HCT116 (cell line): ENCODE measurements at regions not wholly inside any gene's neighbourhood (a gene's known extent, or its start where the extent isn't known, plus 50 kb on each side); places are given as distances from the start of the nearest gene placed in this dataset.

ENCODE experiments used
- ATAC-seq: fragments of 200-7000 bp; cut with Tn5 transposase; 2 replicates; pipeline ENCODE4 v1.9.1; 2020; ENCODE audit warnings: mild to moderate bottlenecking, moderate library complexity
- BruUV-seq: library from RNA; stranded (reverse); fragments of 400-500 nt; replicated peaks from 2 replicates; lab custom pipeline; 2021; lab: Mats Ljungman, UMichigan
- CTCF ChIA-PET: fragments of 300-600 bp; sonication (Branson Sonifier 250); formaldehyde crosslinking; loops from one replicate; lab custom pipeline; 2021; ENCODE audit warnings: antibody characterized with exemption; lab: Charles Lee
- POLR2A ChIA-PET: fragments of 300-600, 350-600 bp; sonication (Branson Sonifier 250); formaldehyde crosslinking; loops from one replicate; lab custom pipeline; 2021; ENCODE audit warnings: antibody characterized with exemption; lab: Charles Lee
- RAD21 ChIA-PET, 2 experiments: fragments of 300-600 bp; sonication (Branson Sonifier 250); formaldehyde crosslinking; loops; one replicate each; lab custom pipeline; 2023; ENCODE audit warnings: low total read pairs in 2 of 2; ENCODE audit not compliant: uncharacterized antibody in 2 of 2, unreplicated experiment in 2 of 2, low non-redundant PET in 1 of 2; lab: Charles Lee
- DNase-seq: peaks from one replicate; pipeline ENCODE4 v3.0.0-alpha.2; 2010; ENCODE audit warnings: low read depth, low spot score
- H2AFZ ChIP-seq: fragments of 200-600 bp; shearing (Covaris generic), sonication (generic); 2 replicates; pipeline ENCODE4 v1.6.1; 2017; ENCODE audit warnings: low read depth, mixed run types, mixed read lengths, antibody characterized with exemption, low read length; ENCODE audit not compliant: poor library complexity, severe bottlenecking
- H3K27ac ChIP-seq: 2 replicates; pipeline ENCODE4 v1.5.1; 2012; ENCODE audit warnings: low read depth, low read length
- H3K27me3 ChIP-seq: fragments of 200-600 bp; sonication (generic); 2 replicates; pipeline ENCODE4 v1.6.1; 2016; ENCODE audit warnings: mixed run types, low read length, mixed read lengths; ENCODE audit not compliant: insufficient read depth
- H3K36me3 ChIP-seq, 2 experiments: fragments of 200-500 bp in 1 of 2; fragments of 200-600 bp in 1 of 2; sonication (Bioruptor generic) in 1 of 2; sonication (generic) in 1 of 2; 2 replicates each; pipeline versions ENCODE4 v1.5.1 to v1.6.1; 2014 to 2016; ENCODE audit warnings: low read length in 2 of 2, inconsistent platforms in 1 of 2, mixed read lengths in 1 of 2, mixed run types in 1 of 2; ENCODE audit not compliant: insufficient read depth in 2 of 2, control insufficient read depth in 1 of 2
- H3K4me1 ChIP-seq, 2 experiments: fragments of 200-600 bp in 1 of 2; sonication (generic) in 1 of 2; 2 replicates each; pipeline versions ENCODE4 v1.5.1 to v1.6.1; 2012 to 2017; ENCODE audit warnings: low read length in 2 of 2, inconsistent platforms in 1 of 2, mild to moderate bottlenecking in 1 of 2, mixed read lengths in 1 of 2, mixed run types in 1 of 2, moderate library complexity in 1 of 2; ENCODE audit not compliant: insufficient read depth in 2 of 2, control insufficient read depth in 1 of 2
- H3K4me2 ChIP-seq: fragments of 200-600 bp; sonication (generic); 2 replicates; pipeline ENCODE4 v1.6.1; 2017; ENCODE audit warnings: mixed run types, low read length, mixed read lengths
- H3K4me3 ChIP-seq, 2 experiments: fragments of 200-600 bp in 1 of 2; sonication (generic) in 1 of 2; replicated peaks in 1 of 2; 2 replicates each; pipeline ENCODE4 v1.5.1; 2011 to 2016; ENCODE audit warnings: low read length in 2 of 2, control low read depth in 1 of 2, low read depth in 1 of 2, mild to moderate bottlenecking in 1 of 2, mixed read lengths in 1 of 2, mixed run types in 1 of 2
- H3K79me2 ChIP-seq: fragments of 200-600 bp; sonication (generic); 2 replicates; pipeline ENCODE4 v1.6.1; 2017; ENCODE audit warnings: mild to moderate bottlenecking, mixed run types, low read length, moderate library complexity, mixed read lengths; ENCODE audit not compliant: insufficient read depth
- H3K9ac ChIP-seq: fragments of 200-600 bp; sonication (generic); 2 replicates; pipeline ENCODE4 v1.6.1; 2016; ENCODE audit warnings: low read length, mixed read lengths
- H3K9me2 ChIP-seq: fragments of 200-600 bp; sonication (generic), shearing (Covaris generic); 2 replicates; pipeline ENCODE4 v1.6.1; 2017; ENCODE audit warnings: mixed run types, mild to moderate bottlenecking, moderate library complexity; ENCODE audit not compliant: insufficient read depth
- H3K9me3 ChIP-seq, 2 experiments: fragments of 200-500 bp in 1 of 2; fragments of 200-600 bp in 1 of 2; sonication (Bioruptor generic) in 1 of 2; sonication (generic) in 1 of 2; 2 replicates each; pipeline ENCODE4 v1.6.1; 2014 to 2017; ENCODE audit warnings: low read length in 2 of 2, mixed read lengths in 2 of 2, inconsistent platforms in 1 of 2, low read depth in 1 of 2, mild to moderate bottlenecking in 1 of 2, mixed run types in 1 of 2, moderate library complexity in 1 of 2; ENCODE audit not compliant: control insufficient read depth in 1 of 2, insufficient read depth in 1 of 2
- H4K20me1 ChIP-seq: fragments of 200-600 bp; sonication (generic), shearing (Covaris generic); 2 replicates; pipeline ENCODE4 v1.6.1; 2017; ENCODE audit warnings: mixed run types, mild to moderate bottlenecking, moderate library complexity; ENCODE audit not compliant: insufficient read depth
- ATF3 ChIP-seq: IDR thresholded peaks from 2 replicates; pipeline ENCODE4 v1.6.1; 2012
- CBX3 ChIP-seq: IDR thresholded peaks from 2 replicates; pipeline ENCODE4 v1.6.1; 2012; ENCODE audit warnings: low read depth
- ELF1 ChIP-seq: IDR thresholded peaks from 2 replicates; pipeline ENCODE4 v1.6.1; 2012; ENCODE audit warnings: low read depth, borderline replicate concordance
- EZH2 ChIP-seq: fragments of 200-600 bp; sonication (generic); IDR thresholded peaks from 2 replicates; pipeline ENCODE4 v1.6.1; 2017; ENCODE audit warnings: antibody characterized with exemption, mixed run types
- EZH2phosphoT487 ChIP-seq: fragments of 200-600 bp; IDR thresholded peaks from 2 replicates; pipeline ENCODE4 v1.6.1; 2018; ENCODE audit warnings: antibody characterized with exemption, borderline replicate concordance
- MAX ChIP-seq: IDR thresholded peaks from 2 replicates; pipeline ENCODE4 v1.6.1; 2012
- POLR2A ChIP-seq: IDR thresholded peaks from 2 replicates; pipeline ENCODE4 v1.7.0; 2011; ENCODE audit warnings: borderline replicate concordance; ENCODE audit not compliant: insufficient read depth, insufficient read length; ENCODE audit errors: extremely low read depth
- RAD21 ChIP-seq: IDR thresholded peaks from 2 replicates; pipeline ENCODE4 v1.6.1; 2012; ENCODE audit warnings: low read depth, mild to moderate bottlenecking
- REST ChIP-seq: IDR thresholded peaks from 2 replicates; pipeline ENCODE4 v1.6.1; 2012; ENCODE audit warnings: low read depth
- SP1 ChIP-seq: IDR thresholded peaks from 2 replicates; pipeline ENCODE4 v1.6.1; 2012; ENCODE audit warnings: low read depth
- intact Hi-C: fragments of 100-400 bp; cut with micrococcal nuclease; formaldehyde crosslinking; loops from 2 replicates; pipeline ENCODE4 v1.10.0; 2022
- TF ChIP-seq, protein P1 (sequence below): IDR thresholded peaks from 2 replicates; pipeline ENCODE4 v1.6.1; 2011; ENCODE audit warnings: mild to moderate bottlenecking, low read length, moderate library complexity; ENCODE audit not compliant: insufficient replicate concordance; ENCODE audit errors: extremely low read depth

GRCh38 chr3:181329024-181329423 is 339.5 kb upstream of the DNAJC19 start:
- no TSS peak for BruUV-seq
- Histone ChIP-seq H3K79me2 (no peaks in the 10 kb centered on the region), H4K20me1 (no peaks in the 10 kb centered on the region), H3K27ac (no peak overlapping the region), H3K27me3 (peaks cover 26% of the 10 kb centered on the region), H3K4me3 (no peak overlapping the region), H3K9me3 (no peaks in the 10 kb centered on the region), H3K4me1 (no peaks in the 10 kb centered on the region), H3K36me3 (no peaks in the 10 kb centered on the region), H3K4me2 (no peak overlapping the region), H2AFZ (no peak overlapping the region), H3K9ac (no peak overlapping the region), H3K9me2 (no peaks in the 10 kb centered on the region)
- ATAC-seq, result no peak
- ChIA-PET CTCF (no interaction called here), POLR2A (no interaction called here), RAD21 (no interaction called here)
- no peak for DNase-seq
- TF ChIP-seq ATF3, result no peak
- no peak for TF ChIP-seq CBX3
- no peak for TF ChIP-seq EZH2
- no peak for TF ChIP-seq POLR2A
- no peak for TF ChIP-seq MAX
- TF ChIP-seq, protein P1, sequence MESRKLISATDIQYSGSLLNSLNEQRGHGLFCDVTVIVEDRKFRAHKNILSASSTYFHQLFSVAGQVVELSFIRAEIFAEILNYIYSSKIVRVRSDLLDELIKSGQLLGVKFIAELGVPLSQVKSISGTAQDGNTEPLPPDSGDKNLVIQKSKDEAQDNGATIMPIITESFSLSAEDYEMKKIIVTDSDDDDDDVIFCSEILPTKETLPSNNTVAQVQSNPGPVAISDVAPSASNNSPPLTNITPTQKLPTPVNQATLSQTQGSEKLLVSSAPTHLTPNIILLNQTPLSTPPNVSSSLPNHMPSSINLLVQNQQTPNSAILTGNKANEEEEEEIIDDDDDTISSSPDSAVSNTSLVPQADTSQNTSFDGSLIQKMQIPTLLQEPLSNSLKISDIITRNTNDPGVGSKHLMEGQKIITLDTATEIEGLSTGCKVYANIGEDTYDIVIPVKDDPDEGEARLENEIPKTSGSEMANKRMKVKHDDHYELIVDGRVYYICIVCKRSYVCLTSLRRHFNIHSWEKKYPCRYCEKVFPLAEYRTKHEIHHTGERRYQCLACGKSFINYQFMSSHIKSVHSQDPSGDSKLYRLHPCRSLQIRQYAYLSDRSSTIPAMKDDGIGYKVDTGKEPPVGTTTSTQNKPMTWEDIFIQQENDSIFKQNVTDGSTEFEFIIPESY, result no peak
- no peak for TF ChIP-seq RAD21
- TF ChIP-seq EZH2phosphoT487, result no peak
- no peak for TF ChIP-seq REST
- TF ChIP-seq ELF1, result no peak
- TF ChIP-seq SP1, result no peak
- intact Hi-C loops, result loop anchor here (5.0 to 10.0 kb wide), 2 partner anchors 926 to 1288 kb away; no protein-coding TSS in a partner anchor
